Large intestine (tissue), 3 donors: ENCODE measurements at regions not wholly inside any gene's neighbourhood (a gene's known extent, or its start where the extent isn't known, plus 50 kb on each side); places are given as distances from the start of the nearest gene placed in this dataset.

Experiments
- DNase-seq, 2 donors: peaks; one replicate each; pipeline versions ENCODE4 v3.0.0 to v3.0.0-alpha.2; 2013
- H3K27ac ChIP-seq: one replicate; pipeline ENCODE4 v1.5.1; 2013; ENCODE audit warnings: low read length
- H3K27me3 ChIP-seq: 2 replicates; pipeline ENCODE4 v1.6.1; 2013; ENCODE audit warnings: low read length; ENCODE audit not compliant: control insufficient read depth, insufficient read depth
- H3K36me3 ChIP-seq: 2 replicates; pipeline ENCODE4 v1.6.1; 2013; ENCODE audit warnings: low read length; ENCODE audit not compliant: control insufficient read depth, insufficient read depth
- H3K4me1 ChIP-seq: one replicate; pipeline ENCODE4 v1.6.1; 2013; ENCODE audit warnings: low read length; ENCODE audit not compliant: control insufficient read depth, insufficient read depth
- H3K4me3 ChIP-seq: one replicate; pipeline ENCODE4 v1.5.1; 2013; ENCODE audit warnings: low read length
- H3K9me3 ChIP-seq: one replicate; pipeline ENCODE4 v1.6.1; 2013; ENCODE audit warnings: mild to moderate bottlenecking, low read depth, low read length, moderate library complexity; ENCODE audit not compliant: control insufficient read depth
- WGBS: methylation state at CpG from one replicate; pipeline ENCODE4 v1.1.5; 2013; ENCODE audit warnings: low lambda C conversion rate; ENCODE audit not compliant: insufficient coverage; 5-methylcytosine and 5-hydroxymethylcytosine counted together

DNA sequence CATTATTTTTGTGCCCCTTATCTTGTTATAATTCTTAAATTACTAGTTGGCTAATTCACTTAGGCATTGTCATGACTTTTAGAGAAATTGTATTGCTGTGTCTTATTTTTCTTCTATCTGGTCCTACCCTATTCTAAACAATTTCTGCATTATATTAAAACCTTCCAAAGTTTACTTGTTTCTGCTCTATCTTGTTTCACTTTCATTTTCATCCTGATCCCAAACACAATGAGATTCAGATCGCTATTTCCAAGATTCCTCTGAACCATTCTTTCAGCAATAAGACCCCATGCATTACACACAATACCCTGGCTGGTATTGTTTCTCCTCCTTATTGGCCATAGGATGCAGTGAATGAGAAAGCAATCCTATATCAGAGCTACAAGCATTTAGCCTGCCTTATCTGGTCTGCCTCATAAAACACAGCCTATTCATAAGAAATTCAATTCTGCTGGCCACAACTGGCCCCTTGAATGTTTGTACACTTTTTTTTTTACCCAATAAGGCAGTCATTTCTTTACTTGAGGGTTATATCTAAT lies 69.9 kb upstream of the POU3F2 start:
- Histone ChIP-seq H3K4me1 (no peaks in the 10 kb centered on the region), H3K27ac (no peak overlapping the region), H3K27me3 (no peaks in the 10 kb centered on the region), H3K4me3 (no peak overlapping the region), H3K36me3 (no peaks in the 10 kb centered on the region), H3K9me3 (no peaks in the 10 kb centered on the region)
- 88% methylated on average over 1 of the region's 1 CpG for WGBS
- DNase-seq: no peak

DNA sequence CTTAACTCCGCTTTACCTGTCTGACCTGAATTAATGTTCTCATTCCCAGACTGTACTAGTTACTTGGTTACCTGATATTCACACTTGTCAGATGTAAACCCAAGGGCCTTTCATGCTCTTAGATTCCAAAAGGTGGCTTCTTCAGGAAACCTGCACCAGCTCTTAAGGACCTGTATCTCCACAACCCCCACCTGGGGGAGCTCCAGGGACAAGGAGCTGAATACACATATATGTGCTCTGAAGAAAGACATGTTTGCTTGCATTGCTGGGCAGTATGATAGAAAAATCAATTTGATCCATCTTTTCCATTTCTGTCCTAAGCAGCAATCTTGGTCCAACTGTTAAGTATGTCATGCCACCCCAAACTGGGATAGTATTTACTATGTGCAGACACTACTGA lies 64.8 kb upstream of the POU3F2 start:
- peak in 1 of 2 donors; percentile 6 for DNase-seq
- Histone ChIP-seq H3K27ac (no peak overlapping the region), H3K4me3 (no peak overlapping the region), H3K4me1 (no peaks in the 10 kb centered on the region), H3K27me3 (no peaks in the 10 kb centered on the region), H3K9me3 (no peaks in the 10 kb centered on the region), H3K36me3 (no peaks in the 10 kb centered on the region)
- no CpG with 5 or more reads among the region's 1 CpG for whole genome bisulfite sequencing

DNA sequence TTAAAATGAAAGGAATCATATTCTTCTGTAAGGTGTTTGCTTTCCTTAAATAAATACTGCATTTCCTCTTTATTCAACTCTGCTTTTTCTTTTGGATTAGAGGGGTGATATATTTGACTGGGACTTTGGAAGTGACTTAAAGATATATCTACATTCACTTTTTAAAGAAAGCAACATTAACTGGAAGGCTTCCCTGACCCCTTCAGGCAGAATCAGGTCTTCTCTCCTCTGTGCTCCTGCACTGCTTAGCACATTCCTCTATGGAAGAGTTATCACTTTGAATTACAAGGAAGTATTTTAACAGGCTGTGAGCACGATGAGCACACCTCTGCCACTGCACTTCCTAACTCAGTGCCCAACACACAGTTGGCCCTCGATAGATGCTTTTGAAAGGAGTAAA lies 59.2 kb upstream of the POU3F2 start:
- WGBS: no CpG with 5 or more reads among the region's 2 CpGs
- H3K27ac ChIP-seq: no peak overlapping the region
- no peak for DNase-seq
- H3K27me3 ChIP-seq: no peaks in the 10 kb centered on the region
- H3K36me3 ChIP-seq: no peaks in the 10 kb centered on the region
- no peaks in the 10 kb centered on the region for H3K4me1 ChIP-seq
- no peak overlapping the region for H3K4me3 ChIP-seq
- H3K9me3 ChIP-seq: no peaks in the 10 kb centered on the region

DNA sequence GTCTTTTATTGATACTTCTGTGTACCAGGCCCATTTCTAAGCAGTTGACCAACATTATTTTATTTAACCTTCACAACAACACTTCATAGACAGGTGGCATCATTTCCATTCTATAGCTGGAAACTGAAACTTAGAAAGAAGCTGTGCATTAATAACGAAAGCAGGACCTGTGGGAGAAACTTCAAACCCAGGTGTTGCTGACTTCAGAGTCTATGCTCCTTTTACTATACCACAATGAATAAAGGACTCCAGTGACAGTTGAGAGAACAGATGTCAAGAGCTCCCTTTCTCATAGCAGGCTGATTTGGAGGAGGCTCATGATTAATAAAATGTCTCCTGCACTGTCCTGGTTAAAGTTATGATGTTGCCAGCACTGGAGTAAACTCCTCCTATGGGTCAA lies 56.6 kb upstream of the POU3F2 start:
- Histone ChIP-seq H3K27ac (no peak overlapping the region), H3K4me3 (no peak overlapping the region), H3K9me3 (no peaks in the 10 kb centered on the region), H3K36me3 (no peaks in the 10 kb centered on the region), H3K4me1 (no peaks in the 10 kb centered on the region), H3K27me3 (no peaks in the 10 kb centered on the region)
- no peak for DNase-seq
- no CpG with 5 or more reads among the region's 1 CpG for WGBS

- no peaks in the 10 kb centered on the region for H3K36me3 ChIP-seq
- H3K27ac ChIP-seq: no peak overlapping the region
- no peaks in the 10 kb centered on the region for H3K9me3 ChIP-seq
- no peaks in the 10 kb centered on the region for H3K4me1 ChIP-seq
- WGBS: 61% methylated on average over 3 of the region's 3 CpGs
- H3K4me3 ChIP-seq: no peak overlapping the region
- no peaks in the 10 kb centered on the region for H3K27me3 ChIP-seq
- DNase-seq: no peak
Measured at GRCh38 chr6:98779618-98780017, 54.8 kb upstream of the POU3F2 start.

DNA sequence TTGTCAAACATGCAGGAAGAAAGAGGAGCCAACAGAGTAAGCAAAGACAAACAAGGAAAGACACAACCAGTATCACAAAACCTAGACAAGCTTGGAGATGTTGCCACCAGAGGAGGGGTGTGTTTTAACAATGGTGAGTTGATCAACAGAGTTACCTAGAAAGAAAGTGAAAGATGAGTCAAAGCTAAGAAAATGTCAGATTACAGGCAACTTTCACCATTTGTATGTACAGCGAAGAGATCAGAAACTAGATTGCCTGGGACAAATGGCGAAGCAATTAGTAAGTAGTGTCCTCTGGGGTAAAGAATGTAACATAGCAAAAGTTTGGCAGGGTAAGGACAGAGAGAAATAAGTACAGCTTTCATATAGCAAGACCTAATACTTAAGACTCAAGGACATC lies 51.6 kb upstream of the POU3F2 start:
- 48% methylated on average over 2 of the region's 2 CpGs for WGBS
- H3K4me3 ChIP-seq: no peak overlapping the region
- H3K9me3 ChIP-seq: no peaks in the 10 kb centered on the region
- DNase-seq: no peak
- no peak overlapping the region for H3K27ac ChIP-seq
- peaks cover 4% of the 10 kb centered on the region for H3K27me3 ChIP-seq
- no peaks in the 10 kb centered on the region for H3K4me1 ChIP-seq
- no peaks in the 10 kb centered on the region for H3K36me3 ChIP-seq

- H3K27ac ChIP-seq: no peak overlapping the region
- WGBS: no CpG with 5 or more reads among the region's 2 CpGs
- no peaks in the 10 kb centered on the region for H3K9me3 ChIP-seq
Measured at GRCh38 chr6:98783578-98783977, 50.8 kb upstream of the POU3F2 start.

More at GRCh38 chr6:98783578-98783977, 50.8 kb upstream of the POU3F2 start:
- H3K4me1 ChIP-seq: no peaks in the 10 kb centered on the region
- no peak for DNase-seq
- H3K27me3 ChIP-seq: peaks cover 11% of the 10 kb centered on the region
- no peaks in the 10 kb centered on the region for H3K36me3 ChIP-seq
- no peak overlapping the region for H3K4me3 ChIP-seq
